K562 (cell line): ENCODE measurements at regions not wholly inside any gene's neighbourhood (a gene's known extent, or its start where the extent isn't known, plus 50 kb on each side); places are given as distances from the start of the nearest gene placed in this dataset.

Source experiments
- CBX3 ChIP-seq, 2 experiments: IDR thresholded peaks; 1 replicate in 1 of 2; 2 replicates in 1 of 2; pipeline ENCODE4 v1.6.1; 2012; ENCODE audit warnings: inconsistent platforms in 2 of 2, low read length in 2 of 2, borderline replicate concordance in 1 of 2, control low read depth in 1 of 2
- CBX5 ChIP-seq: IDR thresholded peaks from 2 replicates; pipeline ENCODE4 v1.6.1; 2014; ENCODE audit warnings: low read depth, borderline replicate concordance
- EGR1 ChIP-seq: fragments of 450-650 bp; conservative IDR thresholded peaks from 2 replicates; pipeline ENCODE4 v1.6.1; 2017; ENCODE audit warnings: mild to moderate bottlenecking
- HIVEP1 ChIP-seq: fragments of 250-450 bp; sonication (Bioruptor Pico); IDR thresholded peaks from 2 replicates; pipeline ENCODE4 v1.4.0; 2020; ENCODE audit warnings: mild to moderate bottlenecking
- MCM5 ChIP-seq: fragments of 450-650 bp; IDR thresholded peaks from 2 replicates; pipeline ENCODE4 v1.6.1; 2016; ENCODE audit warnings: low read depth
- NELFE ChIP-seq: IDR thresholded peaks from 2 replicates; pipeline ENCODE4 v1.6.1; 2011; ENCODE audit warnings: mild to moderate bottlenecking; ENCODE audit not compliant: insufficient read depth, insufficient read length
- ZBTB8A ChIP-seq: fragments of 450-650 bp; IDR thresholded peaks from 2 replicates; pipeline ENCODE4 v1.6.1; 2018; ENCODE audit warnings: mild to moderate bottlenecking, moderate library complexity; ENCODE audit not compliant: partially characterized antibody
- ZNF232 ChIP-seq: sonication (generic); formaldehyde crosslinking; IDR thresholded peaks from 2 replicates; pipeline ENCODE4 v1.8.0; 2022; ENCODE audit warnings: mild to moderate bottlenecking, missing genetic modification reagents
- ZNF57 ChIP-seq: fragments of 450-650 bp; formaldehyde crosslinking; IDR thresholded peaks from 2 replicates; pipeline ENCODE4 v1.4.0; 2020; ENCODE audit warnings: mild to moderate bottlenecking, moderate library complexity
- TF ChIP-seq, protein P1 (sequence below): sonication (generic); formaldehyde crosslinking; IDR thresholded peaks from 2 replicates; pipeline ENCODE4 v1.8.1; 2022; ENCODE audit warnings: missing genetic modification reagents
- TF ChIP-seq, protein P2 (sequence below), 3 experiments: IDR thresholded peaks in 2 of 3; conservative IDR thresholded peaks in 1 of 3; 2 replicates each; pipeline ENCODE4 v1.5.1; 2011 to 2012; ENCODE audit warnings: low read length in 3 of 3, mild to moderate bottlenecking in 3 of 3, control low read depth in 2 of 3, improper control_type of control experiment in 1 of 3, inconsistent platforms in 1 of 3, low read depth in 1 of 3, mixed read lengths in 1 of 3, moderate library complexity in 1 of 3; ENCODE audit not compliant: insufficient read depth in 2 of 3
- TF ChIP-seq, protein P3 (sequence below): sonication (generic); formaldehyde crosslinking; IDR thresholded peaks from 2 replicates; pipeline ENCODE4 v1.5.0; 2020; ENCODE audit warnings: missing genetic modification reagents

DNA sequence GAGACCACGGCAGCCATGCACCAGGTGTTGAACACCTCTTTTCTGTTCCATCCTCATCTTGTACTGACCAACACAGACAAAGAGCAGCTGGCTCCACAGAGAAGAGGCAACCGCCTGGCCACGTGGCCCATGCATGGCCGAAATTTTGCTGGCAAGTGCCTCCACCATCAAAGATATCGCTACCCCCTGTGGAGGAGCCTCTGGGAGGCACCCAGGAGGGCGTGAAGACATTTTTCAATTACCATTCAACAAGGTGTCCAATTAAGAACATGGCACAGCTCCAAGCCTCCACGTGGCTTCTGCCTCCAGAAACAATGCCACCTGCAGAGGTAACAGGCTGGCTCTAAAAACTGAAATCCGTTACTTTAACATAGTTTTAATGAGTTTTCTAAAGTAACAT is 54.4 kb upstream of the CKS2 start:
- TF ChIP-seq NELFE, result no peak
- TF ChIP-seq, protein P1, sequence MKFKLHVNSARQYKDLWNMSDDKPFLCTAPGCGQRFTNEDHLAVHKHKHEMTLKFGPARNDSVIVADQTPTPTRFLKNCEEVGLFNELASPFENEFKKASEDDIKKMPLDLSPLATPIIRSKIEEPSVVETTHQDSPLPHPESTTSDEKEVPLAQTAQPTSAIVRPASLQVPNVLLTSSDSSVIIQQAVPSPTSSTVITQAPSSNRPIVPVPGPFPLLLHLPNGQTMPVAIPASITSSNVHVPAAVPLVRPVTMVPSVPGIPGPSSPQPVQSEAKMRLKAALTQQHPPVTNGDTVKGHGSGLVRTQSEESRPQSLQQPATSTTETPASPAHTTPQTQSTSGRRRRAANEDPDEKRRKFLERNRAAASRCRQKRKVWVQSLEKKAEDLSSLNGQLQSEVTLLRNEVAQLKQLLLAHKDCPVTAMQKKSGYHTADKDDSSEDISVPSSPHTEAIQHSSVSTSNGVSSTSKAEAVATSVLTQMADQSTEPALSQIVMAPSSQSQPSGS (CRISPR knock-in tag), result no peak
- no peak for TF ChIP-seq ZNF57 (CRISPR knock-in tag)
- no peak for TF ChIP-seq CBX3 (IDR thresholded peaks at IDR 0.05; ENCODE audit: borderline replicate concordance in 1 of 2, low read length in 2 of 2)
- no peak for TF ChIP-seq ZBTB8A
- TF ChIP-seq, protein P2, sequence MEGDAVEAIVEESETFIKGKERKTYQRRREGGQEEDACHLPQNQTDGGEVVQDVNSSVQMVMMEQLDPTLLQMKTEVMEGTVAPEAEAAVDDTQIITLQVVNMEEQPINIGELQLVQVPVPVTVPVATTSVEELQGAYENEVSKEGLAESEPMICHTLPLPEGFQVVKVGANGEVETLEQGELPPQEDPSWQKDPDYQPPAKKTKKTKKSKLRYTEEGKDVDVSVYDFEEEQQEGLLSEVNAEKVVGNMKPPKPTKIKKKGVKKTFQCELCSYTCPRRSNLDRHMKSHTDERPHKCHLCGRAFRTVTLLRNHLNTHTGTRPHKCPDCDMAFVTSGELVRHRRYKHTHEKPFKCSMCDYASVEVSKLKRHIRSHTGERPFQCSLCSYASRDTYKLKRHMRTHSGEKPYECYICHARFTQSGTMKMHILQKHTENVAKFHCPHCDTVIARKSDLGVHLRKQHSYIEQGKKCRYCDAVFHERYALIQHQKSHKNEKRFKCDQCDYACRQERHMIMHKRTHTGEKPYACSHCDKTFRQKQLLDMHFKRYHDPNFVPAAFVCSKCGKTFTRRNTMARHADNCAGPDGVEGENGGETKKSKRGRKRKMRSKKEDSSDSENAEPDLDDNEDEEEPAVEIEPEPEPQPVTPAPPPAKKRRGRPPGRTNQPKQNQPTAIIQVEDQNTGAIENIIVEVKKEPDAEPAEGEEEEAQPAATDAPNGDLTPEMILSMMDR (IDR thresholded peaks at IDR 0.05 in 2 of 3, conservative IDR thresholded peaks at IDR 0.05 in 1 of 3; ENCODE audit: insufficient read depth in 2 of 3, low read depth in 1 of 3, low read length in 3 of 3), result no peak
- TF ChIP-seq, protein P3, sequence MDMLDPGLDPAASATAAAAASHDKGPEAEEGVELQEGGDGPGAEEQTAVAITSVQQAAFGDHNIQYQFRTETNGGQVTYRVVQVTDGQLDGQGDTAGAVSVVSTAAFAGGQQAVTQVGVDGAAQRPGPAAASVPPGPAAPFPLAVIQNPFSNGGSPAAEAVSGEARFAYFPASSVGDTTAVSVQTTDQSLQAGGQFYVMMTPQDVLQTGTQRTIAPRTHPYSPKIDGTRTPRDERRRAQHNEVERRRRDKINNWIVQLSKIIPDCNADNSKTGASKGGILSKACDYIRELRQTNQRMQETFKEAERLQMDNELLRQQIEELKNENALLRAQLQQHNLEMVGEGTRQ (CRISPR knock-in tag), result no peak
- TF ChIP-seq CBX5, result no peak
- no peak for TF ChIP-seq EGR1
- TF ChIP-seq ZNF232, result no peak
- TF ChIP-seq HIVEP1 (CRISPR knock-in tag), result no peak
- TF ChIP-seq MCM5, result no peak
